Kidney epithelial cell (primary cell): ENCODE measurements at regions not wholly inside any gene's neighbourhood (a gene's known extent, or its start where the extent isn't known, plus 50 kb on each side); places are given as distances from the start of the nearest gene placed in this dataset.

Experiments
- DNase-seq: peaks from one replicate; pipeline ENCODE4 v3.0.0-alpha.2; 2010; ENCODE audit warnings: low read depth
- H3K27me3 ChIP-seq: 2 replicates; pipeline ENCODE4 v1.6.0; 2011; ENCODE audit warnings: low read length; ENCODE audit not compliant: control insufficient read depth, insufficient read depth
- H3K36me3 ChIP-seq: 2 replicates; pipeline ENCODE4 v1.5.1; 2011; ENCODE audit warnings: low read length; ENCODE audit not compliant: control insufficient read depth, insufficient read depth
- H3K4me3 ChIP-seq: 2 replicates; pipeline ENCODE4 v1.5.1; 2011; ENCODE audit warnings: low read depth, mild to moderate bottlenecking, control low read depth, low read length
- CTCF ChIP-seq: IDR thresholded peaks from 2 replicates; pipeline ENCODE4 v1.5.1; 2011; ENCODE audit warnings: mild to moderate bottlenecking, moderate library complexity, low read length, control low read depth, inconsistent platforms; ENCODE audit not compliant: insufficient read depth, poor library complexity, severe bottlenecking

GRCh38 chr5:133708331-133708850 lies 96.0 kb upstream of the FSTL4 start:
- no peak overlapping the region for H3K4me3 ChIP-seq
- DNase-seq, result no peak
- no peaks in the 10 kb centered on the region for H3K27me3 ChIP-seq
- no peaks in the 10 kb centered on the region for H3K36me3 ChIP-seq
- TF ChIP-seq CTCF, result no peak

DNA sequence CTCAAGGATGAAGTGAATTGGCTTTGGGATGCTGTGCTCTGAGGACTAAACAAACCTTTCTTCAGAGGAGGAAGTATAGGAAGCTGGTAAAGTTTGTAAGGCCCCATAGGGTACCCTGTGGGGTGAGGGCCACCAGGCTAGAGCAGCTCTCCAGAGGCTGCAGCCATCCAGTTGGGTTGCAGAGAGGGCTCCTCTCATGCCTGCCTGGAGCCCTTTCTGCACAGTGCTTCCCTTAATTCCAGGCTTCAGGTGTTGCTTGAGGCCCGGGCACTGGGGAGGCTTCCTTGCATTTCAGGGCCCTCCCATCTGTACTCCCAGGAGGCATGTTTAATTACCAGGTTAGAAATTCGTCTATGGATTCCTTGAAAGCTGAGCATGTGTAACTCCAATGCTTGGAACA lies 95.3 kb upstream of the FSTL4 start:
- H3K27me3 ChIP-seq, result no peaks in the 10 kb centered on the region
- H3K4me3 ChIP-seq, result no peak overlapping the region
- no peak for TF ChIP-seq CTCF
- no peaks in the 10 kb centered on the region for H3K36me3 ChIP-seq
- DNase-seq, result no peak

GRCh38 chr5:133706506-133707430 lies 94.4 kb upstream of the FSTL4 start:
- no peaks in the 10 kb centered on the region for H3K27me3 ChIP-seq
- no peak overlapping the region for H3K4me3 ChIP-seq
- H3K36me3 ChIP-seq, result no peaks in the 10 kb centered on the region
- DNase-seq, result no peak
- TF ChIP-seq CTCF, result no peak

- DNase-seq, result no peak
- Histone ChIP-seq H3K27me3 (peaks cover under 1% of the 10 kb centered on the region), H3K36me3 (no peaks in the 10 kb centered on the region), H3K4me3 (no peak overlapping the region)
- no peak for TF ChIP-seq CTCF
These were observed 93.0 kb upstream of the FSTL4 start for GRCh38 chr5:133705331-133705730.

GRCh38 chr5:133704411-133704810 lies 92.1 kb upstream of the FSTL4 start:
- H3K4me3 ChIP-seq, result no peak overlapping the region

More at GRCh38 chr5:133704411-133704810, 92.1 kb upstream of the FSTL4 start:
- peaks cover 2% of the 10 kb centered on the region for H3K27me3 ChIP-seq
- DNase-seq, result no peak
- no peak for TF ChIP-seq CTCF
- H3K36me3 ChIP-seq, result no peaks in the 10 kb centered on the region
